GM18867 (cell line): ENCODE measurements at regions not wholly inside any gene's neighbourhood (a gene's known extent, or its start where the extent isn't known, plus 50 kb on each side); places are given as distances from the start of the nearest gene placed in this dataset.

Experiments
- ATAC-seq: cut with Tn5 transposase; IDR thresholded peaks from one replicate; pipeline ENCODE4 v1.9.1; 2021; ENCODE audit warnings: mild to moderate bottlenecking, moderate library complexity; ENCODE audit not compliant: unreplicated experiment

DNA sequence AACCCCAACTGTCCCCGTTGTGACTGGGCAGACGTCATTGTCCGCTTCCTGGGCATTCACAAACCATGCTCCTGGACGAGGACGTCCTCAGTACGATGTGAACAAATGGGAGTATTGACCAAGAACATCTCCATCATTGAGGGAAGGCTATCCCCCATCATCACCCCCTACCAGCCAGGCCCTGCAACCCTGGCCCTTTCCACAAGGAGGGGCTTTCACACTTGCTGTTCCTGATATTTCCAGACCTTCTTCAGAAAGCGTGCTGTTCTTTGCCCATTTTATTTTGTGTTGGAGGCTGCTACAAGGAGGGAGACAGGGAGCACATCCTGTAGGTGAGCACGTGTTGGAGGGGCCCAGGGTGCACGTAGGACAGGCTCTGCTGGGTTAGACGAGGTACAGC, 277.0 kb upstream of the LRRC3B start:
- no peak for ATAC-seq

DNA sequence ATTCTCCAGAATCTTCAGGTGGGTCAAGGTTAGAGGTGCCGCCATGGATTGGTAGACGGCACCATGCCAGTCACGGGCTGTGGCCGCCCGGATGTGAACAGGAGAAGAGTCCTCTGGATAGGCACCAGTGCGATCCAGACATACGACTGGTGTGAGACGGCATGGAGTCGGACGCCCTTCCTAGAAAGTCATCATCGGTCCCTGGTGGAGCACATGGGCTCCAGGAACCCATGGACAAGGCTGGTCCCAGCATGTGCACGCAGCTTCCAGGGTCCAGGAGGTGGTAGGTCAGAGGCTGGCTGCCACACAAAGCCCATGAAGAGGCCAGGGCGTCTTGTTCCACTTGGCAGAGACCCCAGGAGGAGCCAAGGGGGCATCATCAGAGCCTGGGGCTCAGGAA, 276.1 kb upstream of the LRRC3B start:
- no peak for ATAC-seq

DNA sequence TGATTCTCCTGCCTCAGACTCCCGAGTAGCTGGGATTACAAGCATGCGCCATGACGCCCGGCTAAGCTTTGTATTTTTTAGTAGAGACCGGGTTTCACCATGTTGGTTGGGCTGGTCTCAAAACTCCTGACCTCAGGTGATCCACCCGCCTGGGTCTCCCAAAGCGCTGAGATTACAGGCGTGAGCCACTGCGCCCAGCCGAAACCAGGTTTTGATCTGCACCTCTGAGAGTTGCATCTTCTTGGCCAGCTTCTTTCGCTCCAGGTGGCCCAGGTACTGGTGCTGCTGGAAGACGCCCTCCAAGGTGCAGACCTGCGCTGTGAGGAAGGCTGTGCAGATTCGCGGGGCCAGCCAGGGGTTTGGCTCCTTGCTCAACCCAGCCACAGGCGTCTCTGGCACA, 275.4 kb upstream of the LRRC3B start:
- ATAC-seq: no peak

DNA sequence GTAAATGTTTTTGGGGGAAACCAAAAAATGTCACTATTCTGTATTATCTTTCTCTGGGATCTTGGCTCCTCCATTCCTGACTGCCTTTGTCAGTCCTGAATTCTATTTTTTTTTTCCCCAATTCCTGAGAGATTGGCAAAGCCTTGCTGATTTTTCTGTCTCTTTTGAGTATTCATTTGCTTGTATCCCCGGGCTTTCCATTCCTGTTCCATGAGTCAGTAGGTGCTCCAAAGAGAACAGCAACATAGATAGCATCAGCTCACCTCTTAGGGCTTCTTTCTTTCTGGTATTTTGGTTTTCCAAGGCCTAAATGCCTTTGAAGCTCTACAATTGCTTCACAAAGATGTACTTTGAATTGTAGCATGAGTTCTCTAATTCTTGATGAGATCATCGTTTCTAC, 271.7 kb upstream of the LRRC3B start:
- no peak for ATAC-seq

DNA sequence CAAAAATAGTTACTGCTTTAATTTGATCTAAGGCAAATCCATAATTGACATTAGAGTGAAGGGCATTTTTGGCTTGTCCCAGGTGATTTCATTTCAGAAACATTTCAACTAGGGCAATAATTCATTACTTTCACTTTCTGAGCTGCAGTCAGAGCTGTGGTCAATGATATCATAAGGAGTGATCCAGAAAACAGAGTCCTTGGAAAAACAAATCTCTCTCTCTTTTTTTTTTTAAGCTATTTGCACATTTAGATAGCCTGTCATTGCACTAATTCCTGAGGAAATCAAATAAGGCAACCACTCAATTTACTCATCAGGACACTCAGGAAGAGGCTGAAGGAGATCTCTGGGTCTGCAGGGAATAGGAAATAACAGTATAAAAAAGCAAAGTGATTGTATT, 269.5 kb upstream of the LRRC3B start:
- no peak for ATAC-seq

DNA sequence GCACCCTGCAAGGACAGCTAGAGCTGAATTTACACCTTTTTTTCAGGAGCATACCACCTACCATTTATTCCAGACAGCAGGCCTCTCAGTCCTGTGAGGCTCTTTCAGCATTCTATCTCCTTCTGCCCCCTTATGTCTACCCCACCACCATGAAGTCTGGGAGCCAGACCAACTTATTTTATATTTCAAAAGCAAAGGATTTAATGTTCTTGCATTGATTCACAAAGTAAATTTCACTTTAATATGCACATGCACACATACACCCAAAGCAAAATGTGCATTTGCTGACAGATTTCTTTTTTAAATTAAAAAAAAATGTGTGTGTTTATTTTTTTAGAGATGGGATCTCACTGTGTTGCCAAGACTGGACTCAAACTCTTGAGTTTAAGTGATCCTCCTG, 264.2 kb upstream of the LRRC3B start:
- ATAC-seq: no peak

DNA sequence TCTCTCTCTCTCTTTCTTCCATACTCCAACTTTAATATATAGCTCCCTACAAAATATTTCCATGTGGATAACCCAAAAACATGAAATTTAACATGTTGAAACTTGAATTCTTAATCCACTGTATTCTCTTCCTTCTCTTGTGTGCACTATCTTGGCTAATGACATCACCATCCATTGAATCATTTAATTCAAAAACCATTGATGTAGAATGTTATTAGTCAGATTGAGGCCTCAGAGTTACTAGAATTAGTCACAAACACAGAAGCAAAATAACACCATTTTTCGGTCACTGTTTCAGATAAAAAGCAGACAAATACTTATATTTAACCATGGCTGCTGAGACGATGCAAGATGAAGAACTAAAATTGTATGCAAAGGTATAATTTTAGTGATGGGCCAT, 256.9 kb upstream of the LRRC3B start:
- no peak for ATAC-seq

DNA sequence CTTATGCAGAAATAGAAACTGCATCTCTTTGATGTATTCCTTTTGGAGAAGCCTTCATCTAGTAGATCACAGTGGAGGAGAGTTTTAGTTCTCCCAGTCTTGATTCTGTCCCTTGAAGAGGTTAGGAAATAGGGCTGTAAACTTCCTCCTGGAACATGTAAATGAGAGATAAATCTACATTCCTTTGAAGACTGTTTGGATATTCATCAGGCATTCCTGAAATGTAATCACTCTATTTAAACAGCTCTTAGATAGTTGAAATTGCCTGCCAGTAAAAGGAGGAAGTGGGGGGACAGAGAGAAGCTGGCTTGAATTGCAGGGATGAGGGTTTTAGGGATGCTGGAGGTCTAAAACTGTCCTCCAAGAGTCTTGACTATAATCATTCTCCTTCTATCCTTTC, 254.3 kb upstream of the LRRC3B start:
- no peak for ATAC-seq

DNA sequence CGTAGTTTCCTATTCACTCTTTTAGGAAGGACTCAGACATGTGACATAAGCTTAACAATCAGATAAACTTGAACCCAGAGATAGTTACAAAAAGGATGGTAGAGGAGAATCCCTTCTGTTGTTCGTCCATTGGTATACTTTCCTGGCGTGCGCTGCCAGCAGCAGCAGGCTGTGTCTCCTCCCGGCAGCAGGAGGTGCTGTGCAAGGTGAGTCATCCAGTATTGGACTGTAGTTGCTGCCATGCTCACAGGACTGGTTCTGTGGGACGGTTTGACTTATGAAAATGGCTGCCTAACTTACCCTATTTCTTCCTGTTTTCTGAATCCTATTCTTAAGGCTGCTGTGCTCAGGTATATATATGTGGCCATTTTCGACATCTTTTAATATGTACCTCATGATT, 253.4 kb upstream of the LRRC3B start:
- ATAC-seq: no peak

DNA sequence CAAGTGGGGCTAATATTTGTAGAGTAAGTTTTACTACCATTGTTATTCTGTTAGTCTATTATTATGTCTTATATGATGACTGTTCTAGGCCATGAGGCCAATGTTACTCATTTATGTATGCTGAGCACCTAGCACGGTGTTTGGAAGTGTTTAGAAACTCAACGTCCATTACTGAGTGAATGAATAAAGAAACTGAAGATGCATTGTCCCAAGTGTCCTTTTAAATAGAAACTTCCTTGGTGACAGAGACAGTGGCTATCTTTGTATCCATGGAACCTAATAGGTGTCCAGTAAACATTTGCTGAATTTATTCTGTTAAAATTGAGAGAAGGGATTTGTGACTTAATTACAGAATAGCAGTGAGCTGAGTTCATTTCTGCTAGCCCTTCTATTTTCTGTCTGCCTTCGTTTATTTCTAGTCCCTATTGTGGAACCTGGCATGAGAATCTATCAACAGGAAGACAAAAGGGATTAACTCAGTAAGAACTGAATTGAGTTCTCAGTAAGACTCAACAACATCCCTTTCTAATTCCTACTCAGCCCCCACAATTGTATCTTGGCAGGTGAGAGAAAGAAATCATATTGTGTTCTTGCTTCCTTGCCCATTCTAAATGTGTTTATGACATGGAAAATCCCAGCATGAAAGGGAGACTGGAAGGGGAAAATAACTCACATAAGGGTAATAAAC, 246.6 kb upstream of the LRRC3B start:
- no peak for ATAC-seq

DNA sequence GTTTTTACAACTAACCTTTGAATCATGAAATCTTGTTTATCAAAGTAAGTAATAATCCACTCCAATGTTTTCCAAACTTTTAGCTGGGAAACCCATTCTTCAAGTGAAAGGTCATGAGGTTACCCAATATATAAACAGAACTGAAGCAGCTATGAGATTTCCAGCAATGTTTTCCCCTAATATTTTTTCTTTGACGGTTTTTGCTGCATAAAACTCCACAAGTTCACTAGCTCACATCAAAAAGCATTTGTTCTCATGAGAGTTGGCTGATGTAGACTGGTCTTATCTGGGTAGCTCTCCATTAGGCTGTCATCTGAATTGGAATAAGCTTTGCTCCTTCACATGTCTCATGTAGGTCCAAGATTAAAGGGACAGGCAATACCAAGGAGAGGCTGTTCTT, 241.2 kb upstream of the LRRC3B start:
- ATAC-seq: no peak

DNA sequence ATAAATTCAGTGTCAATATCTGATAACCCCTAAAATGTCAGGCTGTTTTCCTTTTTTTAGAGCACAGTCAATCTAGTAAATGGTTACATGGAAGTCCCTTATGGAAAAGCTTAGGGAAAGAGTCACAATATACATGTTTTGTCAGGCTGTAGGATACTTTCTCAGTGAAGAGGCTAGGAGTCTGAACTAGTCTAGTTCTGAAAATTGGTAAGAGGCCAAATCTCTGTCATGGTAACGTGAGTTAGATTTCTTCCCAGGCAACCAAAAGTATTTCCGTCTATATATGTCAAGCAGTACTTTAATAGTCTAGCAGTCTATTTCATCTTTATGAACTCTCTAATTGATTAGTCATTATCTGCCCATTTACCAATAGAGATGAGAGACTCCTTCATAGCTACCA, 215.9 kb upstream of the LRRC3B start:
- ATAC-seq: no peak

DNA sequence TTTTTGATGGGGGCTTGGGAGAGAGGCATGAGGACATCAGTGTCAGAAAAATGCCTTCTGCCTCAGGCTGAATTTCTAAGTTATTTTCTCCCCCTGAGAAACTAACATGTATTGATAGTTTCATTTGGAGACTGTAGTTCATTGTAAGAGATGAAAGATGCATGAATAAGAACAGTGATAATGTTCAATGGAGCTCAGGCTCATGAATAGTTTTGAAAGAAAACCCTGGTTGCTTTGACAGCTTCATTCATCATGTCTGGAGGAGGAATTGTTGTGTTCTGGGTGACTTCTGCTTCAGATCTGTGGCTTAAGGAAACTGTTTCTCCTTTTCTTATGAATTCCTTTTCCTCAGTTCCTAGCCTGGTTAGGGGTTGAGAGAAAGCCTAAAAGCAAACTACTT, 204.0 kb upstream of the LRRC3B start:
- ATAC-seq: no peak

DNA sequence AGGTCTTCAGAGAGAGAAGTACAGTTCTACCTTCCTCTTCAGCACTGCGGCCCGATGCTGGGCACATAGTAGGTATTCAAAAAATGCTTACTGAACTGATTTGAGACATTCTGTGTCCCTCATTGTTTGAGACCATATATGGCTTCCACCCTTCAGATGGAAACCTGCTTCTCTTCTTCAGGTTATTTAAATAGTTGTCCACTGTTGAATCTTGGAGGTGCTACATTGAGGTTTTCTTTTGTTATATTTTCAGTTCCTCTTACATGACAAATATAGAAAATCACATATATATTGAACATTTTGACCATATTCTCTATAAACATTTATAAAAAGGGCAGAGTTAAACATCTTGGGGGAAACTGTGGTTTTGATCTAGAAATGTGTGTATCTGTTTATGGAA, 200.2 kb upstream of the LRRC3B start:
- ATAC-seq: peak; percentile 85

DNA sequence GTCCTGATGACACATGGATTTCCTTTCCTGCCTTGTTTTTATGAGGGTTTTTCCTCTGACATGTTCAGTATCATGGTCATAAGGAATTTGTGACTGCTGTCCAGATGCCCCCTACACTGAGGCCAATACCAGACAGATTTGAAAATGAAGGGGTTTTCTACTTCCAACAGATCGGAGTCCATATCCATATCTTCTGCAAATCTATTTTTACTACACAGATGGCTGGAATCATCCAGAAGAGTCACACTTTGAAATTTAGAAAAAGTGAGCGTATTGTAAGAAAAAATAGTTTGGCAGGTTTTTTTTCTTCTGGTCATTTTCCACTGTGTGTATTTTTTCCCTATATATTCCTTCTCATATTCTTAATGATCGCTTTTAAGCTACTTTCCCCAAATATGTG, 197.5 kb upstream of the LRRC3B start:
- ATAC-seq: no peak

DNA sequence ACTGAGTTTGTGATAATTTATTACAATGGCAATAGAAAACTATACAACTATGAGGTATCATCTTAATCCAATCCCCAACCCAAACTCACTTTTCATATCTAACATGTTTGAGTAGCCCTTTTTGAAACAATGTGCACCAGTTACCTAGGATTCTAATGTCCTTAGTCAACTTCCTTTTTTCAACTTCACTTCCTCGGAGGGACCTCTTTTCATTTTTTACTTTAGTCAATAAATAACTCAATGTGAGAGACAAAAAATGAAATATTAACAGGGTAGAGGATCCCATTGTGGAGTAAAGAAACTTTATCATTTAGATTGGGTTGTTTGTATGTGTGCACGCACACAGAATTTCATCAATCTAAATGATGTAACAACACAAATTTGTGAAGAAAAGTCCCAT, 193.6 kb upstream of the LRRC3B start:
- no peak for ATAC-seq

DNA sequence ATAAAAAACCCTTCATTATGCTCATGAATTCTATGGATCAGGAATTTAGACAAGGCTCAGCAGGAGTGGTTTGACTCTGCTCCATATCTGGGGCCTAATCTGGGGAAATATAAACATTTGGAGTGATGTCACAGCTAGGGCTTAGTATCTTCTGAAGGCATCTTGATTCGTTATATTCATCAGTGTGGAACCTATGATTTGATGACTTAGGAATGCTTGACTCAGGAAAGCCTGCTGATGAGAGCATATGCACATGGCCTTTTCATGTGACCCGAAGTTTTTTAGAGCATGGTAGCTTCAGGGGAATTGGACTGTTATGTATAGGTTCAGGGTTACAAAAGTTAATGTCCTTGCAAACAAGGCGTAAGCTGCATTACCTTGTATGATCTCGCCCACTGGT, 184.9 kb upstream of the LRRC3B start:
- ATAC-seq: no peak

DNA sequence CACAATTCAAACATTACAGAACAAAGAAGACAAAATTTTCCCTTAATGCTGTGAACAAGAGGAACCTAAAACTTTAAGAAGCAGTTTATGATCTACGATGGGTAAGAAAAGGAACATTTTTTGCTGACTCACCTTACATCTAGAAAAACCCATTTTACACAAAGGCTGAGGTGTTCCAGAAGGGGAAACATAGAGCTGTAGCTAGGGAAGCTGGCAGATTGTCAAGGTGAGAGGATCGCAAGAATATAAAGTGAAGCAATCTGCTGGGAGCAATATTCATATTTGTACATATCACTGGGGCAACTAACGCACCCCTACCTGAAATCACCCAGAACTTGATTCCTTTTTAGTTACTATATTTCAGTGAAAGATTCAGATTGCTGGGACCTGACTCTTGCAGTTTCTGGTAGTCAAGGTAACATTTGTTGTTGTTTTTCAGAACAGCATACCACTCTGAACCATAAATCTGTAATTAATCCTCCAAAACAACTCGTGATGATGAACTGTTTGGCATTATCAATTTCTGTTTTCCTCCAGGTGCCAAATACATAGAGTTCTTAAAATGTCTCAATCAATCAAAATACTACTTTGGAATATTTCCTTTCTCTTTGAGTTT, 184.1 kb upstream of the LRRC3B start:
- no peak for ATAC-seq

DNA sequence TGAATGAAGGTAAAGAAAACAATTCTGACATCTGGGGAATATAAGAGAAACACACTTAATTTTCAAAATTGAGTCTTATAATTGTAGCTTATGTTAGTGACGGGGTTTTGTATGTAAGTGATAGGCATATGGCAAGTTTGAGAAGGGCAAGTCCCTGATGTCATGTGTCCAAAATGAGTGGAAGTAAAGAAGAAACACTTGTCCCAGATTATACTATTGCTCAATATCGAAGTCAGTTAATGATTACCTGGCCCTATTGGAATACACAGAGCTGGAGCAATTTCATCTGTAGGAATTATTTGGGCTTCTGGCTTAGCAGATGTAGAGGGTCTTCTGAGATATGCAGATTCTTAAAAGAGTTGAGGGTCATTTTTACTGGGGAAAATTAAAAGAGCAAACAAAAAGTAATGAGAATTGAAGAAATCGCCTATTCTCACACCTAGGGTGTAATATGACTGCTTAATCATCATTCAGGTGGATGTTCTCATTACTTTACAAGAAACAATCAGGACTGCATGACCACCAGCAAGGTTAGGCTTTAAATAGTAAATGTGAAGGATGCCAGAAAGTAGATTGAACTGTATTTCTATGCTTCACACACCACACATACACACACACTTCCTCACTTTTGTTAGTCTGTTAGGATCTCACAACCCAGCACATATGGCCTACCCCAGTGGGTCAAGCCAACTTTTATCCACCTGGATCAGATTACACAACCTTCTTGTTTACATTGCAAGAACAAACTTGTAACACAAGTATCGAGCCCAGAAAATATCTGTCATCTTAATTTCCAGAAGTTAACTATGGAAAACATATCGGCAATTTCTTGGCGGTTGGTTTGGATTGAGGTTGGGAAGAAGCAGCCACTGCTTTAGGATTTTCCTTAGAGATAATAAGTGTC, 183.3 kb upstream of the LRRC3B start:
- ATAC-seq: no peak

DNA sequence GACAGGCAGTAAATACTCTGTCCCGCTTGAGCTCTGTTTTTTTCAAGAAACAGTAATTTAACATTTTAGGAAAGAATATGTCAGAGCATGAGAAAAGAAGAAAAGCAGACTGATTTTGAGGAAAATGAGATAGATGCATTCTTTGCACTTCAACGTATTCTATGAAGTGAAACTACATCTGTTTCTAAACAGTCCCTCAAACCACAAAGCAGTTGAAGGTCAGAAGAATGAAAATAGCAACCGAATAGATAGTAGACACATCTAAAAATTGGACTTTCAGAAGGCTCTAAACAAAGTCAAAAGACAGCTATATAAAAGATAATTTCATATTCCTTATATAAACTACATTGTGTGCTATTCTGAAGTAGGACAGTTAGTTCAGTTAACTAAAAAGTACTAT, 172.6 kb upstream of the LRRC3B start:
- ATAC-seq: peak; percentile 82

DNA sequence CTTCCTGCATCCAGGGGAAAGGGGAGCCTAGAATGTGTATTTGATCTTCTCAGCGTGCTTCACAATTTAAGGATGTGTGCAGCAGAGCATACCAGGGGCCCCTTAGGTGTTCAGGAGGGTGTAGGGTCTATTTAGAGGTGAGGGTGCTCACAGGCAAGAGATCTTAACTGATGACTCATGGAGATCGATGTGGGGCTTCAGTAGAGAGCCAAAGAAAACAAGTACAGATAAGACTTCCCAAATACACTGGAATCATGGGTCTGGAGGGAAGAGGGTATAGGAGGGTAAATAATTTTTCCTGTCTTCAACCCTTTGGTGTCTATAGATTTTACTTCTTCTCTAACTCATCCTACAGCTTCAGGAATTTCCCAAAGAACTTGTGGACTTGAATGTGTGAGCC, 170.2 kb upstream of the LRRC3B start:
- ATAC-seq: no peak

DNA sequence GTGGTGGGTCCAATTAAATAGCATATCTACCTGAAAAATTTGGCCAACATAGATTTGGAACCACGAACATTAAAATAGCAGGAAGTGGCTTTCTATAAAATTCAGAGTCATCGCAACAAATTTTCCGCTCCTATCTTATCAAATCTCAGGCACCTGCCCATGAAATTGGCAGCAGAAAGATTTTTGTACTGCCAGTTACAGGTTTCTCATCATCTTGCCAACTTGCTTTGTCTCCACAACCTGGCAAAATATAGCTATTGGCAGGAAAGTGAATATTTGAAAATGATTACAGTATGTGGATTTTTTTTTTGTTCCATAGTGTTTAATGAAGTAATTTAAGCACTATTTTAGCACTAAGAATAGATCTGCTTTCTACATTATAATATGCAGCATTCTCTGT, 161.6 kb upstream of the LRRC3B start:
- ATAC-seq: no peak
